ENCODE measurements at regions not wholly inside any gene's neighbourhood (a gene's known extent, or its start where the extent isn't known, plus 50 kb on each side); places are given as distances from the start of the nearest gene placed in this dataset.
A peak's percentile ranks its signal among the peaks of the same experiment; 100 is the strongest.

DNA sequence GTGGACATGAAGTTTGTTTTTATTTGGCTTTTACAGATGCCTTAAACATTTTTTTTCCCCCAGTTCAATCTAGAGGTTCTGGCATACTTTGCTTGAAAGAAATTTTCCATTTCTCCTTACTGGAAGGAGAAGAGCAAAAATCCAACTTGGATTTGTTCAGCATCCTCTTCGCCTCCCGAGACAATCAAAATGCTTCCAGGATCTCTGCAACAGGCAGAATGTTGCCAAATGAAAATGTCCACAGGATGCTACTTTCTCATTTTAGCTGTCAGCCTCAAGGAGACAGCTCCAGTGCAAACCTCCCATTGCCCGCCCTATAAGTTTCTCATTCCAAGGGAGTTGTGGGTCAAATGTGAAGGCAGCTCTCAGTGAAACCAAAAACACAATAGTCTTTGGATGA, 1972.1 kb downstream of the MAT2B start:
- in situ Hi-C loops (cut with MboI; ENCODE audit: low pct_unique_long_range_greater_than_20kb, low sequenced_read_pairs, unreplicated experiment), result no loop called here
- DNase-seq (ENCODE audit: low spot score), result no peak
- TF ChIP-seq, protein P1, sequence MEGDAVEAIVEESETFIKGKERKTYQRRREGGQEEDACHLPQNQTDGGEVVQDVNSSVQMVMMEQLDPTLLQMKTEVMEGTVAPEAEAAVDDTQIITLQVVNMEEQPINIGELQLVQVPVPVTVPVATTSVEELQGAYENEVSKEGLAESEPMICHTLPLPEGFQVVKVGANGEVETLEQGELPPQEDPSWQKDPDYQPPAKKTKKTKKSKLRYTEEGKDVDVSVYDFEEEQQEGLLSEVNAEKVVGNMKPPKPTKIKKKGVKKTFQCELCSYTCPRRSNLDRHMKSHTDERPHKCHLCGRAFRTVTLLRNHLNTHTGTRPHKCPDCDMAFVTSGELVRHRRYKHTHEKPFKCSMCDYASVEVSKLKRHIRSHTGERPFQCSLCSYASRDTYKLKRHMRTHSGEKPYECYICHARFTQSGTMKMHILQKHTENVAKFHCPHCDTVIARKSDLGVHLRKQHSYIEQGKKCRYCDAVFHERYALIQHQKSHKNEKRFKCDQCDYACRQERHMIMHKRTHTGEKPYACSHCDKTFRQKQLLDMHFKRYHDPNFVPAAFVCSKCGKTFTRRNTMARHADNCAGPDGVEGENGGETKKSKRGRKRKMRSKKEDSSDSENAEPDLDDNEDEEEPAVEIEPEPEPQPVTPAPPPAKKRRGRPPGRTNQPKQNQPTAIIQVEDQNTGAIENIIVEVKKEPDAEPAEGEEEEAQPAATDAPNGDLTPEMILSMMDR (IDR thresholded peaks at IDR 0.05; ENCODE audit: extremely low read depth, insufficient read depth, missing control alignments), result no peak

DNA sequence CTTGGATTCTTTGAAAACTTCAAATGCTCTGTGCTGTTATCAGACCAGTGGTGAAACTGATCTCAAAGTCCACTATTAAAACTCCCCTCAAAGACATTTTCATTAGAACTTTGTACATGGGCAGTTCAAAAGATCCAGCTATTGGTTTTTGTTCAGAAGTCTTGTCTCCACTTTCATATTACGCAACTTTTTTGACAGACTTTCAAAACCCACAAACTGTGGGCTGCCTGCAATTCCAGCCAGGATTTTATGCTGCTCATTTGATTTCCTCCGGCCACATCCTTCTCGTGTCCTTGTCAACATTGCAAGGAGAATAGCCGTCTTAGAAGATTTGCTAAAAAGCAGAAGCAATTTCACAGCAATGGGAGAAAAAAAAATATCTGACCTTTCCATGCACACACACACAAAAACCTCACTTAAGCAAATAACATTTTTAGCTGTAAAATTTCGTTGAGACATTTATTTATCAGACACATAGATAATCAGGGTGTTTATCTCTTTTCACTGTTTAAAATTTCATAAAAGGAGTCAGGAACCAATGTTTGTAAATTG, 1990.5 kb downstream of the MAT2B start:
- TF ChIP-seq, protein P1 (IDR thresholded peaks at IDR 0.05; ENCODE audit: extremely low read depth, insufficient read depth, missing control alignments), result no peak
- no peak for DNase-seq (ENCODE audit: low spot score)
- in situ Hi-C loops (cut with MboI; ENCODE audit: low pct_unique_long_range_greater_than_20kb, low sequenced_read_pairs, unreplicated experiment), result no loop called here

DNA sequence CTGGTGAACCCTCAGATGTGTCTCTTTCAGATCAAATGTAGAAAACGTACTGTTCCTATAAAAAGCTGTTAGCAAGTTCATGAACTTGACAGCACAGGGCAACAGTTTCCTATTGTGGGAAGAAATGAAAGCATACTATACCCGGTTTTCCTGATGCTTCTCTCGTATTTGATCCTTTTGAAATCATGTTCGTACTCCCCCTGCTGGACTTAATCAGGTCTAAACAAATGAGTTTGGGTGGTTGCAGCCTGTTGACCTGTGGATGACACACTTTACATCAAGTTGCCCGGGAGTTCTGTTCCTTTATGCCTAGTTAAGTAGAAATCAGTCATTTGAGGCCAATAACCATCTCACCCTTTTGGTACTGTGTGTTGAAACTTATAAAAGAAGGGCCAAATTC, 1992.3 kb downstream of the MAT2B start:
- in situ Hi-C loops (cut with MboI; ENCODE audit: low pct_unique_long_range_greater_than_20kb, low sequenced_read_pairs, unreplicated experiment), result no loop called here
- TF ChIP-seq, protein P1 (IDR thresholded peaks at IDR 0.05; ENCODE audit: extremely low read depth, insufficient read depth, missing control alignments), result peak; percentile 40
- peak; percentile 8 for DNase-seq (ENCODE audit: low spot score)

DNA sequence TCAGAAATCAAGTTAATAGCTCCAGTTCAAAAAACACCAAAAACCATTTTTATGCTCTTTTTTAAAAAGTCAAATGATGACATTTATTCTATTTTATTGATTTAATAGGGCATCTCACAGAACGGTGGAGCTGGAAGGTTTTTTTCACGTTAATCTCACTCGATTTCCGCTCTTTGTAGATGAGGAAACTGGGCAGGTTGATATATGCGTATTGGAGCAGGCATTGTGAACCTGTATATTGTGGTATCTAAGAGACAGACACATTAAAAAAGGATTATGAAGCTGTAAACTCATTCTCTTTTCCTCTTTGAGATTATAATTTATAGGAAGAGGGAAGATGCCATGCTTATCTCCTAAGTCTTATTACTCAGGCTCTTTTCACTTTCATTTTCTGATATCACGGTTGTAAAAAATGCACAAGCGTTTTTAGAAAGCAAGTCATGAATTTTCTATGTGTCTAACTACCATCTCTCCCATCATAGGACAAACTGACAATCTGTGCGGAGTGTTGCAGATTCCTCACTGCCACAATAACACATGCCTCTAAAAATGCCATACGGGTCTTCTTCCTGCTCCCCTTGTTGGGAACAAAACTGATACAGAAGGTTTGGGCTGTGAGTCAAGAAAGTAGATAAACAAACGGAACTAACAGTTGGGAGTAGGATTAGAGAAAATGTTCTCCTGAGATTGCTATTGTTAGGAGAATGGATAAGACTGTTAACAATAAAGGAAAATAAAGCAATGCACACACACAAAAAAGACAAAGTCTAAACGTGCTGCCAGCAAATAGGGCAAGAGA, 1997.7 kb downstream of the MAT2B start:
- in situ Hi-C loops (cut with MboI; ENCODE audit: low pct_unique_long_range_greater_than_20kb, low sequenced_read_pairs, unreplicated experiment), result no loop called here
- TF ChIP-seq, protein P1 (IDR thresholded peaks at IDR 0.05; ENCODE audit: extremely low read depth, insufficient read depth, missing control alignments), result no peak
- DNase-seq (ENCODE audit: low spot score), result no peak

DNA sequence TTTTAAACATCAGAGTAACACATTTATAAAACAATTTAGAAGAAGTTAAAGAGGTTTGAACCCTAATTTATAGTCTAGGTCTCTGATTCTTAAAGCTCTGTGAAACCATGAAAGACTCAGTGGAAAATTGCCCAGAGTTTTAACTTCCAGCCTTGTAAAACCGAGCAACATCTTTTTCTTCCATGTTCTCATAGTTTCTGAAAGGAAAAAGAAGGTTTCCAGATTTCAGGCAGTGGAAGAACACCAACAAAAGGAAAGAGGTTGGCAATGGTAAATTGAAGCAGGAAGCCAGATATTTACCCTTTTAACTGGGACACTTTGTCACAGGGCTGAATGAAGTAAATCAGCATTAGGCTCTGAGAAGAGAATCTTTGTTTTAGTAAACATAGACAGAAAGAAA, 1999.3 kb downstream of the MAT2B start:
- TF ChIP-seq, protein P1 (IDR thresholded peaks at IDR 0.05; ENCODE audit: extremely low read depth, insufficient read depth, missing control alignments), result no peak
- no peak for DNase-seq (ENCODE audit: low spot score)
- in situ Hi-C loops (cut with MboI; ENCODE audit: low pct_unique_long_range_greater_than_20kb, low sequenced_read_pairs, unreplicated experiment), result no loop called here

DNA sequence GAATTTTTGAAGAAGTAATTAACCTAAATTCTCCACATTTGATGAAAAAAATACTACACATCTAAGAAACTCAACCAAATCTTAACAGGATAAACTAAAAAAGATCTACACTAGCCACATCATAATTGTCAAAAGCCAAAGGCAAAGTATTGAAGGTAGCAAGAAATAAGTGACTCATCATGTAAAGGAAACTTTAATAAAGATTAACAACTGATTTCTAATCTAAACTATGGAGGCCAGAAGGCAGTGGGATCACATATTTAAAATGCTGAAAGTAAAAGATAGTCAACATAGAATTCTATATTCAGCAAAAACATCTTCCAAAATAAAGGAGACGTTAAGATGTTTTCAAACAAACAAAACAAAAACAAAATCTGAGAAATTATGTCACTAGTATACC, 2002.9 kb downstream of the MAT2B start:
- TF ChIP-seq, protein P1 (IDR thresholded peaks at IDR 0.05; ENCODE audit: extremely low read depth, insufficient read depth, missing control alignments), result no peak
- in situ Hi-C loops (cut with MboI; ENCODE audit: low pct_unique_long_range_greater_than_20kb, low sequenced_read_pairs, unreplicated experiment), result no loop called here
- no peak for DNase-seq (ENCODE audit: low spot score)
